GM12874 (cell line): ENCODE measurements at regions not wholly inside any gene's neighbourhood (a gene's known extent, or its start where the extent isn't known, plus 50 kb on each side); places are given as distances from the start of the nearest gene placed in this dataset.

Experiments
- CTCF ChIP-seq: IDR thresholded peaks from 2 replicates; pipeline ENCODE4 v1.5.1; 2011; ENCODE audit warnings: low read depth, mild to moderate bottlenecking, control low read depth, low read length, moderate library complexity; ENCODE audit not compliant: insufficient read depth

- TF ChIP-seq CTCF = no peak
Measured at GRCh38 chr3:80368616-80369015, 600.8 kb upstream of the ROBO1 start.

- no peak for TF ChIP-seq CTCF
Measured at GRCh38 chr3:80366808-80367548, 599.2 kb upstream of the ROBO1 start.

DNA sequence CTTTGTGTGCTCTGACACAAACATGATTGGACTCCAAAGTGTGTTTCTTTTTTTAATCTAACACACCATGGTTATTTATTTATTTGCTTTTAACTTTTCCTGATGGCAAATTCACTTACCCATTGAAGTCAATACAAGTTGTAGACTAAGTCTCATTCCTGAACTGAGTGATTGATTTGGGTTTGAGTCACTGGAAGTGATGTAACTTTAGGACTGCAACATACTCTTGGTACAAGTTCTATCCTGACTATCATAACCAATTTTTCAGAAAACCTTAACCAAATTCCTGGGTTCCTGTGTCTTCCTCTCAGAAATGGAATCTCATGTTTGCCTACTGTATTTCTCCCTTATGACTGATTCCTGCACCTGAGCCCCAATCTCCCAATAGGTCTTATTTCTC lies 590.0 kb upstream of the ROBO1 start:
- no peak for TF ChIP-seq CTCF

DNA sequence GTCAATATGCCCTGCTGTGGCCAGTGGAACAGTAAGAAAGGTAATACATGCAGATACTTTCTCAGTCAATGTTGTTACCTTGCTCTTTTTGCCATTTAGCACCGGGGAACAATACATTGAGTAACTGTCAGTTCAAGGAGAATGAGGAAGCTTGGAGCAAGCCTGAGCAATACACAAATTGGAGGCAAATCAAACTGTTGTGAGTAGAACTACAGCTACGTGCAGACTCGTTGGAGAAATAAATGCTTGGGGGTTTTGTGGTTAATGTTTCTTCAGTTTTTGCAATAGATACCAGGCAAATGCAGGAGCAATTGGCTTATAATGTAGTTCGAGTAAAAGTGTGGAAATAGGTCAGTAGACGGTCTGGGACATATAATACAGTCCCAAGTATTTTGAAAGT lies 587.3 kb upstream of the ROBO1 start:
- no peak for TF ChIP-seq CTCF

DNA sequence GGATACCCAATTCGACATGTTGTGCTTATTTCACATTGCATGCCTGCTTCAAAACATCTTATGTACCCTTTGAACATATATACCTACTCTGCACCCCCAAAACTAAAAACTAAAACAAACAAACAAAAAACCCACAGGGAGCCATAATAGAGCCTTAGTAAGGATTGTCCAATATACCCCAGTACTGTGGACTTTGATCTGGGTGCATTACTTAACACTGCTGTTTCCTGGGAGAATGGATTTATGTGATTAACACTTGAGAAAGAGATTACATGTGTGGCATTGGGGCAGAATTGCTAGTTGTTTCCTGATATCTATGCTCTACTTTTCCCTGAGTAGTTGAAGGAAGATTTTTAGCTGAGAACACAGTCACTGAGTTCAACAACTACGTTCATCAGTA lies 583.4 kb upstream of the ROBO1 start:
- TF ChIP-seq CTCF = no peak

GRCh38 chr3:80350771-80351170 lies 583.0 kb upstream of the ROBO1 start:
- no peak for TF ChIP-seq CTCF

DNA sequence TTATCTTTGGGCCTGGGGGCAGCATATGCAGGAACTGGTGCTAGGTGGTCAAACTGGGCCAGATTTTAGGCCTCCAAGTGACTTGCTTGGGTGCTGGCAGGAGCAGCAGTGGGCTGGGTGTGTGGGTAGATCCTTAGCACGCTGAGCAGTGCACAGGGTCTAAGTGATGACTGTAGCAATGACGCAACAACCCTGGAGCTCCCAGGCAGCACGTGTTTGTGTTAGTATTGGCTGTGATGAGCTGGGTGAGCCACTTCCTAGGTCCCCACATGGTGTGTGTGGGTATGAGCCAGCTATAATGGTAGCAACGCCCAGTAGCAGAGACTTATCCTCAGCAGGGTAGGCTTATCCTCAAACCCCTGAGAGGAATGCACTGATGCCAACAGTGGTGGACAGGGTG lies 570.6 kb upstream of the ROBO1 start:
- TF ChIP-seq CTCF = no peak
